ENCODE measurements at regions not wholly inside any gene's neighbourhood (a gene's known extent, or its start where the extent isn't known, plus 50 kb on each side); places are given as distances from the start of the nearest gene placed in this dataset.

DNA sequence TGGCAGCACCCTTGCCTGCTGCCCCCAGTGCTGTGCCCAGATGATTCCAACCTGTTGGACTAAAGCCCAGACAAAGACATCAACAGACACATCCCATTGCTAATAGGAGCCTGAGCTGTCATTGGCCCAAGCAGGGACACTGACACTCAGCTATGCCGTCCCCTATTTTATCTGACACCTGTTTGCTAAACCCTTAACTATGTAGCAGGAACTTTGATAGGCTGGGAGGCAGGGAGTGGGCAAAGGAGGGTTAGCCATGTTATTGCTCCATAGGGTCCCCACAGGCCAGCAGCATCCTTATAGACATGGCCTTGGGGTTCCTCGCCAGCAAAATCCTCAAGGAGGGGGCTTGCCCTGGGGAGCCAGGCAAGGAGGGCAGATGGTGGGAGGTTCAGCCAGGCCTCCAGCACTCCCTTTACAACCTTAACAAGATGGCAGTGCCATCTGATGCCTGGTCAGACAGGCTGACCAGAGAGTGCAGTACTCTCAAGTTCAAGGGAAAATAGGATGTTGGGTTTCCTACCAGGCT, 50.4 kb upstream of the CDKN2AIPNL start:
- DNase-seq (ENCODE audit: low spot score in 2 of 2), result no peak
- intact Hi-C loops (cut with DNase I; ENCODE audit: low total_unique reads), result loop anchor here (10.0 kb wide), 2 partner anchors 47 to 63 kb away; partner anchors contain the start of genes CDKN2AIPNL and JADE2

More for the DNA sequence above, 50.4 kb upstream of the CDKN2AIPNL start:
- Histone ChIP-seq H3K4me3 (no peak overlapping the region), H3K4me1 (peaks cover 0 to 3% of the 10 kb centered on the region in 2 donors), H3K36me3 (no peaks in the 10 kb centered on the region), H3K27me3 (no peaks in the 10 kb centered on the region), H3K9me3 (no peaks in the 10 kb centered on the region), H3K27ac (no peak overlapping the region)
- TF ChIP-seq CTCF (IDR thresholded peaks at IDR 0.05), result no peak
- no peak for TF ChIP-seq POLR2AphosphoS5 (IDR thresholded peaks at IDR 0.05)
- TF ChIP-seq POLR2A (IDR thresholded peaks at IDR 0.05), result no peak
